Mucosa of rectum (tissue), 2 donors: ENCODE measurements at regions not wholly inside any gene's neighbourhood (a gene's known extent, or its start where the extent isn't known, plus 50 kb on each side); places are given as distances from the start of the nearest gene placed in this dataset.

ENCODE experiments used
- H3K27ac ChIP-seq, 2 donors: one replicate each; pipeline ENCODE4 v1.7.0; 2013; ENCODE audit warnings: inconsistent platforms in 2 of 2, low read depth in 2 of 2, low read length in 2 of 2
- H3K27me3 ChIP-seq, 2 donors: one replicate each; pipeline ENCODE4 v1.7.0; 2013; ENCODE audit warnings: low read length in 2 of 2; ENCODE audit not compliant: control insufficient read depth in 2 of 2, insufficient read depth in 2 of 2
- H3K36me3 ChIP-seq, 2 donors: one replicate each; pipeline ENCODE4 v1.7.0; 2013; ENCODE audit warnings: low read length in 2 of 2; ENCODE audit not compliant: control insufficient read depth in 2 of 2, insufficient read depth in 2 of 2
- H3K4me1 ChIP-seq, 2 donors: one replicate each; pipeline ENCODE4 v1.7.0; 2013; ENCODE audit warnings: low read length in 2 of 2, mild to moderate bottlenecking in 1 of 2; ENCODE audit not compliant: control insufficient read depth in 2 of 2, insufficient read depth in 2 of 2
- H3K4me3 ChIP-seq, 2 donors: one replicate each; pipeline ENCODE4 v1.7.0; 2013; ENCODE audit warnings: low read length in 2 of 2
- H3K9ac ChIP-seq, 2 donors: one replicate each; pipeline ENCODE4 v1.7.0; 2013; ENCODE audit warnings: low read length in 2 of 2, low read depth in 1 of 2, mild to moderate bottlenecking in 1 of 2
- H3K9me3 ChIP-seq, 2 donors: one replicate each; pipeline ENCODE4 v1.7.0; 2013; ENCODE audit warnings: low read length in 2 of 2; ENCODE audit not compliant: control insufficient read depth in 2 of 2
- donor health status: healthy.
- donor health status: Normal muscosa, but diverticular disease.

DNA sequence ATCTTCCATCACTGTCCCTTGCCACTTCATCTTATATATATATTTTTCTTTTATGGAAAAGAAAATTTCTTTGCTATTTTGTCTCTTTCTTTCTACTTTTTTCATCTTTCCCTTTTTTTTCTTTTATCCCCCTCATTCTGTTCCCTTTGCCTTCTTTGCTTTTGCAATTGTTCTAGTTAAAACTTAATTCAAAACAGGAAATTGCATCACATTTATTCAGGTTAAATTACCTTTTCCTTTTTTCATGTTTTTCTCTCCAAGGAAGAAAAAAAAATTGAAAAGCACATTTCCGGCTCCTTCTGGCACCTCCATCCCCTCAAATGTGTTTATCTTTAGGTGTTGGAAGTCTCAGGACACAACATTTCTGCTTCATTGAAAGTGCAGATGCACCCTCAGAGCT lies 176.9 kb downstream of the FGF1 start:
- Histone ChIP-seq H3K27me3 (no peaks in the 10 kb centered on the region), H3K4me3 (no peak overlapping the region), H3K4me1 (no peaks in the 10 kb centered on the region), H3K27ac (no peak overlapping the region), H3K9me3 (no peaks in the 10 kb centered on the region), H3K9ac (no peak overlapping the region), H3K36me3 (no peaks in the 10 kb centered on the region)

DNA sequence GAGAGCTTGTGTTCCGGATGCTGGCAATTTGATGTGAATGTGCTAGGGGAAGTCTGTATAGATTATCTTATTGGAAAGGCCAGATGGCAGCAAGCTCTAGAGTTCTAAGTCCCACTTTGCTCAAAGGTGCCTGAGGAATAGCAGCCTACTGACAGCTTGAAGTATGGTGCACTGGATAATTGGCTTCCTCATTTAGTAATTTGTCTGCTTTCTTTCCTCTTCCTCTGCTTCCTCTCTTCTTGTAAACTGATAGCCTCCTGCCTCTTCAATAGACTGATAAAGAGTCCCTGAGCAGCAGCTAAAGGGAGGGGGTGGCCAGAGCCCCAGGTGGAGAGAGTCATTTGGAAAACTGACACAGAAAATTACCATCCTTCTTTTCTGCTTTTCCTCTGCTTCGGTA lies 177.3 kb downstream of the FGF1 start:
- no peak overlapping the region for H3K4me3 ChIP-seq
- no peak overlapping the region for H3K27ac ChIP-seq

DNA sequence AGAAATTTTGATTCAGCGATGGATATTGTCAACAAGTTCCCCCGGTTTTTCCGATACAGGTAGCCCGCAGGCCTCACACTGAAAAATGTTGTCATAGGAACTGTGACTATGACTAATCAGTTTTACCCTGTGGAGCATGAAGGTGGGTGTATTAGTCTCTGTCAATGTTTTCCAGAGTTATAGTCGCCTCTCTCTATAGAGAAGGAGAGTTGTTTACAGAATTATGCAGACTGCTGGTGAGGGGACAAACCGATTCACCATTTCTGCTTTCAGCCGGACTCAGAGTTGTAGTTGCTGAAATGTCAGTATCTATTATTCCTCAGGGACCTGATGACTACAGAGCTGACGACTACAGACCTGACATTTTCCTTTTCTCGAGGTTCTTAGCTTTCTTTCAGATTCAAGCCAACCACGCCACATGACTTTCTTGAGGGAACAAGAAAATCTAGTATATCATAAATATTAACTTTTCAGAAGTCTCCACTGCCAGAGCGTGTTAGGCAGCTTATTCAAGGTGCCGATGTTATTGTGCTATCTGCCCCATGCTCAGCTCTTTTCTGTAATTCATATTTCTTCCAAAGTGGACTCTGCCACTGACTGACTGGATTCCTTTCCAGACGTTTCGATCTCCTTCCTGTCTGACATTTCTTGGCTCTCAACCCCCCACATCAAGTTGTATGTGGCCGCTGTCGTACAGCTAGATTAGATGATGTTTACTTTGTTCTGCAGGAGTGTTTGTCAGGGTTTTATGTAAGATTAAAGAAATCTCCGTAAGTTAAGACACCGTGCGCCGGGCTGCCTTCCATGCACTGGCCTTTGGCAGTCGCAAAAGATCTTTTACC lies 178.1 kb downstream of the FGF1 start:
- Histone ChIP-seq H3K4me1 (no peaks in the 10 kb centered on the region), H3K9ac (no peak overlapping the region), H3K27me3 (no peaks in the 10 kb centered on the region), H3K27ac (no peak overlapping the region), H3K36me3 (no peaks in the 10 kb centered on the region), H3K4me3 (no peak overlapping the region), H3K9me3 (no peaks in the 10 kb centered on the region)

More for the DNA sequence above, 177.3 kb downstream of the FGF1 start:
- Histone ChIP-seq H3K9ac (no peak overlapping the region), H3K36me3 (no peaks in the 10 kb centered on the region), H3K4me1 (no peaks in the 10 kb centered on the region), H3K27me3 (no peaks in the 10 kb centered on the region), H3K9me3 (no peaks in the 10 kb centered on the region)

- H3K36me3 ChIP-seq = no peaks in the 10 kb centered on the region
- no peak overlapping the region for H3K27ac ChIP-seq
- H3K4me3 ChIP-seq = no peak overlapping the region
- H3K9me3 ChIP-seq = no peaks in the 10 kb centered on the region
- no peaks in the 10 kb centered on the region for H3K4me1 ChIP-seq
- H3K9ac ChIP-seq = no peak overlapping the region
- no peaks in the 10 kb centered on the region for H3K27me3 ChIP-seq
These were observed 179.1 kb downstream of the FGF1 start for GRCh38 chr5:142506756-142507155.

DNA sequence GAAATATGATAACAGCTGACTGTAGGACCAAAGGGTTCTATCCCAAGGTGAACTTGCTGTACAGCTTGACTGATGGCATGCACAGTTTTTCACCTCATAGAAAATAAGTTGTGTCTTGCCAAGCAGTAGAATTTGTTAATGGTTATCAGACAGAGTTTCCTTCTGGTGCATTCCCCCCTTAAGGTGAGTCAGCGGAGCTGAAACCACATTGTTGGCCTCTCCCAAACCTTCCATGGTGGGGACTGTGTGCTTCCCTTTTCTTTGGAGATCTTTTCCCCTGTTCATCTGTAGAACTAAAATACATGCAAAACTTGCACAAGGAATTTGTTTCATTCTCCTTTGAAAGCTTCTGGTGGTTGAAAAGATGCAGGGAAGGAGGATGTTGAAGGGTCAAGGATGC lies 179.8 kb downstream of the FGF1 start:
- Histone ChIP-seq H3K27me3 (no peaks in the 10 kb centered on the region), H3K27ac (no peak overlapping the region), H3K4me3 (no peak overlapping the region), H3K36me3 (no peaks in the 10 kb centered on the region), H3K4me1 (no peaks in the 10 kb centered on the region), H3K9me3 (no peaks in the 10 kb centered on the region), H3K9ac (no peak overlapping the region)

- Histone ChIP-seq H3K4me1 (no peaks in the 10 kb centered on the region), H3K27ac (no peak overlapping the region), H3K9ac (no peak overlapping the region), H3K9me3 (no peaks in the 10 kb centered on the region), H3K27me3 (no peaks in the 10 kb centered on the region), H3K4me3 (no peak overlapping the region), H3K36me3 (no peaks in the 10 kb centered on the region)
These were observed 177.1 kb upstream of the SPRY4 start for GRCh38 chr5:142501890-142502289.

DNA sequence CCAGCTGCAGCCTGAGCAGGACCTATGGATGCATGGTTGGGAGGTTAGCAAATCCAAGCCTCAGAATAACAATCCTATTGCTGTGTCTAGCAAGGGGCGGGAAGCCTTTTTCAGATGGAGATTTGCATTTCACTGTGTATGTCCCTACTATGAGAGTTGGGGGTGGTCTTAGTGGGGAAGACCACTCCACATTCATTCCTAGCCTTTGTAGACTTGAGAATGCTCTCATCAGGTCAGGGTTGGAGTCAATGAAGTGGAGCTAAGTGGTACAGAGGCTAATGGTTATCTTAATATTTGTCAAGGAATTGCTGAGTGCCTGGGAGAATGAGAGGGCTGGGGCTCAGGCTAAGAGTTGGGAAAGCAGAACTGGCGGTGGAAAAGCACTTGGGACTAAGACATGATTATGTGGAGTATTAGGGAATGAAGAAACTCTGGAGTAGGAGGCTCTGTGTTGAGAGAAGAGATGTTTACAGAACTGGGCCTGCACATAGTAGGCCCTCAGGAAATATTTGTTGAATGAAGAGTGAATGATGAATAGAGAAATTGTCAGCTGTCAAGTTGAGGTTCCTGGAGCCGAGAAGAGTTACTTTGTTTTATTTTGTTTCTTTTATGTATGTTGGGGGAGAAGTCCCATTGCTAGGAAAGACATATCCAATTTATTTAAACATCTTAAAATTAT lies 175.5 kb upstream of the SPRY4 start:
- Histone ChIP-seq H3K9me3 (no peaks in the 10 kb centered on the region), H3K27ac (no peak overlapping the region), H3K27me3 (no peaks in the 10 kb centered on the region), H3K36me3 (no peaks in the 10 kb centered on the region), H3K4me1 (no peaks in the 10 kb centered on the region), H3K9ac (no peak overlapping the region), H3K4me3 (no peak overlapping the region)

DNA sequence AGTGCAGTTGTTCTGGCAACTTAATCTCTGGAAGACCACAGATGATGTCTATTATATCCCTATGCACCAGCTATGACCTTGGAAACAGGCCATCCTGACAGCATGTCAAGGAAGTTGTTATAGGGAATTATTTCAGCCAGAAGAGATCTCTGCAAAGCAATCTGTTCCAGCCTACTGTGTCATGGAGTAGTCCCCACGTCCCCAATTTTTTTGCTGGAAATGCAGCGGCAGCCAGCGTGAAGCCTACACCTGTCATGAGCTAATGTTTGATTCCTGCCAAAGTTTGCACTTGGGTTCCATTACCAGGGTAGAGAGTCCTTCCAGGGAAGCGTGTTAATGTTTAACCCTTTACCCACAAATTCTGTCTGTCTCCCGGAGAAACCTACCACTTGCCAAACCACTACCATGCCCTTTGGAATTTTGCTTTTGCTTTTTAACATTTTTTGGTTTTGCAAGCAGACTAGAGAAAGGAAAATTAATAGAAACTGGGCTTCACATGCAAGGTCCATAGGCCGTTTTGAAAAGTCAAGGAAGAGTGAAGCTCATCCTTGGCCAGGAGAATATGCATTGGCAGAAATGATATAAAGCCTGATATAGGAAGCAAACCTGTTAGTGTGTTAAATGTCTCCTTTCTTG lies 174.9 kb upstream of the SPRY4 start:
- Histone ChIP-seq H3K36me3 (no peaks in the 10 kb centered on the region), H3K27me3 (no peaks in the 10 kb centered on the region), H3K4me1 (no peaks in the 10 kb centered on the region), H3K9ac (no peak overlapping the region), H3K4me3 (no peak overlapping the region), H3K9me3 (no peaks in the 10 kb centered on the region), H3K27ac (no peak overlapping the region)

DNA sequence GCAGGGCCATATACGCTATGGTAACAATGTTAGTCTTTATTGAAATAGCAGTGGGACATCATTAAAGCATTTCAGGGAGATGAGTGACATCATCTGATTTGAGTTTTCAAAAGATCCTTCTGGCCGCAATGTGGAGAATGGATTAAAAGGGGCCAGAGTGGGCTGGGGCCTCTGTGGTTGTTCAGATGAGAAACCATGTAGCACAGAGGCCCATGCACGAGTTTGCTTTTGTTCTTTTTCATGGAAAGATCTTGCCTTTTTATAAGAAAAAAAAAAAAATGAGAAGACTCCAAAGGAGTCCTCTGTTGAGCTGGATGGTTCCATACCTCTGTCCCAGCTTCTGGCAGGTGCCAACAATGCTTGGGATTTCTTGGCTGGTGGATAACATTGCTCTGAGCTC lies 173.5 kb upstream of the SPRY4 start:
- no peak overlapping the region for H3K27ac ChIP-seq
- no peaks in the 10 kb centered on the region for H3K9me3 ChIP-seq
- H3K4me1 ChIP-seq = no peaks in the 10 kb centered on the region
- H3K36me3 ChIP-seq = no peaks in the 10 kb centered on the region
- H3K4me3 ChIP-seq = no peak overlapping the region
- no peaks in the 10 kb centered on the region for H3K27me3 ChIP-seq
- H3K9ac ChIP-seq = no peak overlapping the region

DNA sequence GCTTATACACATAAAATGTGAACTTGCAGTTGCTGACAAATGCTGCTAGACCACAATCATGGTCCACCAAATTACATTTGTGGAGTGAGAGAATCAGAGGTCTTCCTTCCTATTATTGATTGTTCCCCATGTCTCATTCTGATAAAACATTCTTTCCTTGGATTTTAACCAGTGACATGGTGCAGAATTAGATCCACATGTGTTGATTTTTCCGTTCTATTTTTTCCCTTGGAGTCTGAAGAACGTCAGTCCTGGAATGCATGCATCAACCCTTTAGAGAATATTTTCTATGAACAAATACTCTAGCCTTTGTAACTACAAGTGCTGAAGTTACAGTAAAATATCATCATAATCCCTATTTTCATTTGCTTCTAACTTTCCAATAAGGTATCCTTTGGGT lies 170.7 kb upstream of the SPRY4 start:
- Histone ChIP-seq H3K36me3 (no peaks in the 10 kb centered on the region), H3K9ac (no peak overlapping the region), H3K4me3 (no peak overlapping the region), H3K4me1 (no peaks in the 10 kb centered on the region), H3K9me3 (no peaks in the 10 kb centered on the region), H3K27me3 (no peaks in the 10 kb centered on the region), H3K27ac (no peak overlapping the region)
